AG04450 (cell line): ENCODE measurements at regions not wholly inside any gene's neighbourhood (a gene's known extent, or its start where the extent isn't known, plus 50 kb on each side); places are given as distances from the start of the nearest gene placed in this dataset.

Experiments
- CTCF ChIA-PET: fragments of 300-600, 350-600 bp; formaldehyde crosslinking; extraction: SDS; loops from one replicate; lab custom pipeline; 2022; ENCODE audit warnings: antibody characterized with exemption, inconsistent platforms; lab: Charles Lee
- POLR2A ChIA-PET: fragments of 350-600 bp; formaldehyde crosslinking; extraction: SDS; loops from one replicate; lab custom pipeline; 2021; ENCODE audit warnings: antibody characterized with exemption, inconsistent platforms; lab: Yijun Ruan, JAX
- DNase-seq: peaks from one replicate; pipeline ENCODE4 v3.0.0-alpha.2; 2011; ENCODE audit warnings: low read depth, low spot score
- H3K27ac ChIP-seq: one replicate; pipeline ENCODE4 v1.5.1; 2012; ENCODE audit warnings: low read depth, low read length, control low read depth
- H3K27me3 ChIP-seq: one replicate; pipeline ENCODE4 v1.6.0; 2012; ENCODE audit warnings: low read length; ENCODE audit not compliant: control insufficient read depth, insufficient read depth
- H3K4me3 ChIP-seq: 2 replicates; pipeline ENCODE4 v1.5.1; 2011; ENCODE audit warnings: mild to moderate bottlenecking, low read depth, low read length, control low read depth
- H3K9me3 ChIP-seq: 2 replicates; pipeline ENCODE4 v1.5.1; 2012; ENCODE audit warnings: low read length; ENCODE audit not compliant: control insufficient read depth, insufficient read depth
- TF ChIP-seq, protein P1 (sequence below): IDR thresholded peaks from 2 replicates; pipeline ENCODE4 v1.5.1; 2011; ENCODE audit warnings: low read depth, low read length, control low read depth, inconsistent platforms

DNA sequence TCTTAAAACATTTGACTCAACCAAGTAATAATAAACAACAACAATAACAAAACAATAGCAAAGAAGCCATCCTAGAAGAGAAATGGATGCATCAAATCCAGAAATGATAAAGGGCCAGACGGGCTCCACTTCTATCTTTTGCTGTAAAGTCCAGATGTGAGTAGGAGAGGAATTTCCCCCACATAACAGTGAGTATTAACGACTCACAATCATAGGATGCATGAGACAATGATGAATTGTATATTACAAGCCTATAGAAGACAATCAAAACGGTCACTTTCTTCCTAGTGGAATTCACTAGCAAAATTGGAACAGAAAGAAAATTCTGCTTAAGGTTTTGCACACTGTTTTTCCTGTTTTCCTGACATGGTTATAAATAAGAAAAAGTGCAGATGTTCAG lies 97.0 kb upstream of the PREP start:
- H3K9me3 ChIP-seq = no peaks in the 10 kb centered on the region
- H3K4me3 ChIP-seq = no peak overlapping the region
- TF ChIP-seq, protein P1, sequence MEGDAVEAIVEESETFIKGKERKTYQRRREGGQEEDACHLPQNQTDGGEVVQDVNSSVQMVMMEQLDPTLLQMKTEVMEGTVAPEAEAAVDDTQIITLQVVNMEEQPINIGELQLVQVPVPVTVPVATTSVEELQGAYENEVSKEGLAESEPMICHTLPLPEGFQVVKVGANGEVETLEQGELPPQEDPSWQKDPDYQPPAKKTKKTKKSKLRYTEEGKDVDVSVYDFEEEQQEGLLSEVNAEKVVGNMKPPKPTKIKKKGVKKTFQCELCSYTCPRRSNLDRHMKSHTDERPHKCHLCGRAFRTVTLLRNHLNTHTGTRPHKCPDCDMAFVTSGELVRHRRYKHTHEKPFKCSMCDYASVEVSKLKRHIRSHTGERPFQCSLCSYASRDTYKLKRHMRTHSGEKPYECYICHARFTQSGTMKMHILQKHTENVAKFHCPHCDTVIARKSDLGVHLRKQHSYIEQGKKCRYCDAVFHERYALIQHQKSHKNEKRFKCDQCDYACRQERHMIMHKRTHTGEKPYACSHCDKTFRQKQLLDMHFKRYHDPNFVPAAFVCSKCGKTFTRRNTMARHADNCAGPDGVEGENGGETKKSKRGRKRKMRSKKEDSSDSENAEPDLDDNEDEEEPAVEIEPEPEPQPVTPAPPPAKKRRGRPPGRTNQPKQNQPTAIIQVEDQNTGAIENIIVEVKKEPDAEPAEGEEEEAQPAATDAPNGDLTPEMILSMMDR = no peak
- no peak for DNase-seq
- H3K27ac ChIP-seq = no peak overlapping the region
- POLR2A ChIA-PET = no interaction called here
- CTCF ChIA-PET = interaction anchor here (1.2 kb wide), 1 partner anchor 11 kb away, joined by 3 read pairs; no protein-coding TSS in a partner anchor
- H3K27me3 ChIP-seq = no peaks in the 10 kb centered on the region

DNA sequence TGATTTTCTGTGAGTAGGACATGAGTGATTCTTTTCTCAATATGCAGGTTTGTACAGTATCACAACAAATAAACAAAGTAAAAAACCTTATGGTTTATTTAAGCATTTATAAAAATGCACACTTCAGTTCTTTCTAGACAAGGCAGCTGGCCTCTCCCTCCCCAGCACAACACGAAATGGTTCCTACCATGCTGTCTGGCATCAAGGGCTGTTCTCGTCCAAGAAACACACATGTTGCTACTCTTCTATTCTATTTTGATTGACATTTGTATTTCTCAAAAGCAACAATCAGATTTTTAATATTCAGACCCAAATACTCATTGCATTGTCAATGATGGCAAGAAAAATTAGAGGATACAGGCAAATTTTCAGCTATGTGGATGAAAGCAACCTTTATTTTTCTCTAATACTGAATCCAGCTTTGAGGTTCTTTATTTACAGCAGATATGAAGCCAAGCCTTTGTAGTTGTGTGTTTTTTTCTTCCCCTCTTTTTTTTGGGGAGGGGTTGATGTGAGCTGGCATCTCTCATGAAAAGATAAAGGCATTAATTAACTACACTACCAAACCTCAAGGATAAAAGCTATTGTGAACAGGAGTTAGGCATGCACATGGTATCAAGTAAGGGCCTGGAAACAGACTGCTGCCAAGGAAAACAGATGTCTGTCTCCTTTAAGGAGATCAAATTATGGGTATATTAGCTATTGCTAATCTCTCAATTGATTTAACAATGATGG lies 96.4 kb upstream of the PREP start:
- no peaks in the 10 kb centered on the region for H3K27me3 ChIP-seq
- POLR2A ChIA-PET = no interaction called here
- H3K4me3 ChIP-seq = no peak overlapping the region
- TF ChIP-seq, protein P1 = no peak
- DNase-seq = no peak
- no peaks in the 10 kb centered on the region for H3K9me3 ChIP-seq
- CTCF ChIA-PET = interaction anchor here (1.2 kb wide), 1 partner anchor 11 kb away, joined by 3 read pairs; no protein-coding TSS in a partner anchor
- H3K27ac ChIP-seq = no peak overlapping the region

DNA sequence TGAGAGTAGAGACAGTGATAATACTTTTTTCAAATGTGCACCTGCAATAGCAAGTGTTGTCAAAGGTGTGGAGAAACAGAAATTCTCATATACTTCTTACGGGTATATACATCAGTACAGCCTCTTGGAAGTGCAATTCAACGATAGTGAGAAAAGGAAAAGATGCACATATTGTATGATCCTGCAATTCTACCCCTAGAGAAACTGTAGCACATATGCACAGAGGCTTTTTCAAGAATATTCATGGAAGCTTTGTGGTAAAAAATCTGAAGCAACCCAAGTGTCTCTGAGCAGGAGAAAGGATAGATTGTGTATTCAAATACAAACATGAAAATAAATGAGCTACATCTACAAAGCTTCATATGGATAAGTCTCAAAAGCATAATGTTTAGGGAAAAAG lies 94.7 kb upstream of the PREP start:
- POLR2A ChIA-PET = no interaction called here
- no peak overlapping the region for H3K4me3 ChIP-seq
- CTCF ChIA-PET = interaction anchor here (1.0 kb wide), 1 partner anchor 13 kb away, joined by 4 read pairs; no protein-coding TSS in a partner anchor

DNA sequence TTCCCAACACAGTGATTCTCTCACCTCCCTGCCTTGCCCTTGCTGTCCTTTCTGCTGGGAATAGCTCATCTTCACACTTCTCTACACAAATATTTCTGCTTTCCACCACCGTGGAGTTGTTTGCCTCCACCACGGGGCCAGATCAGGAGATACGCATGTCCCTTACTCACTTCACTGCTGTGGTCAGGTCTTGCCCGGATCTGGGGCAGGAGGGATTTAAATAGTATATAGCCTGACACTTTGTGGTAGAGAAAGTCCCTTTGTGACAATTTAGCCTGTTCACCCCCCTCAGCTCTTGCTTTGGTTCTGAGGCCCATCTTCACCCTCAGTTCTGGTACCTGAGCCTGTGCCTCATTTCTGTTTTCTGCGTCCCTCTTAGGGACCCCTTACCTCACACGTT lies 92.6 kb upstream of the PREP start:
- TF ChIP-seq, protein P1 = no peak
- H3K27me3 ChIP-seq = no peaks in the 10 kb centered on the region
- no peaks in the 10 kb centered on the region for H3K9me3 ChIP-seq
- ChIA-PET CTCF (interaction anchor here (1.4 kb wide), 1 partner anchor 11 kb away, joined by 3 read pairs; no protein-coding TSS in a partner anchor), POLR2A (no interaction called here)
- H3K27ac ChIP-seq = no peak overlapping the region
- no peak overlapping the region for H3K4me3 ChIP-seq
- no peak for DNase-seq

More for the DNA sequence above, 94.7 kb upstream of the PREP start:
- no peaks in the 10 kb centered on the region for H3K9me3 ChIP-seq
- TF ChIP-seq, protein P1 = no peak
- no peak overlapping the region for H3K27ac ChIP-seq
- DNase-seq = no peak
- no peaks in the 10 kb centered on the region for H3K27me3 ChIP-seq

DNA sequence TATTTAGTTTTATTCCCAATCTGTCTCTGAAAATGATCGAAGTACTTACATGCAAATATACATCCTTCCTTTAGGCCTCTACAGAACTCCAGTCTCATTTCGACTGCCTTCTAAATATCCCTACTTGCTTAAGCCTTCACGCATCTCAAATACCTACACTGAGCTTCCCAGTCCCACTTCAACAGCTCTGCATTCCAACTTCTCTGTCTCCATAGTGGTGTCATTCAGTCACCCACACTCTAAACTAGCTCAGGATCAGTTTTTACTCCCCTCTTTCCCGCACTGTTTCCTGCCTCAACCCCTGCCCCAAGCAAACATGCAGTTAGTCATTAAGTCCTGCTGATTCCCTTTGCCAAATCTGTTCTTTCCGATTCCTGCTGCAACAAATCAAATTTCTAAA lies 91.8 kb upstream of the PREP start:
- ChIA-PET CTCF (interaction anchor here (1.4 kb wide), 1 partner anchor 10 kb away, joined by 3 read pairs; no protein-coding TSS in a partner anchor), POLR2A (no interaction called here)
- TF ChIP-seq, protein P1 = no peak
- Histone ChIP-seq H3K27ac (no peak overlapping the region), H3K9me3 (no peaks in the 10 kb centered on the region), H3K4me3 (no peak overlapping the region), H3K27me3 (no peaks in the 10 kb centered on the region)
- DNase-seq = no peak
